ENCODE measurements at regions not wholly inside any gene's neighbourhood (a gene's known extent, or its start where the extent isn't known, plus 50 kb on each side); places are given as distances from the start of the nearest gene placed in this dataset.
A peak's percentile ranks its signal among the peaks of the same experiment; 100 is the strongest.
"Not testable (repeated sequence)": the region's sequence is repeated elsewhere in the genome, so short reads cannot be mapped to it uniquely, and the experiment has no call there.

GRCh38 chrY:13756615-13757014 is 52.9 kb downstream of the TMSB4Y start:
- DNase-seq, result no peak

GRCh38 chrY:13766040-13766439 is 62.3 kb downstream of the TMSB4Y start:
- DNase-seq, result no peak

- no peak for DNase-seq
Observed at GRCh38 chrY:13790108-13790793, 86.6 kb downstream of the TMSB4Y start.

GRCh38 chrY:13795067-13795466 is 91.4 kb downstream of the TMSB4Y start:
- no peak for DNase-seq

GRCh38 chrY:13802828-13803227 is 99.1 kb downstream of the TMSB4Y start:
- DNase-seq, result no peak

GRCh38 chrY:13803424-13803823 is 99.7 kb downstream of the TMSB4Y start:
- no peak for DNase-seq

GRCh38 chrY:13804124-13805056 is 100.7 kb downstream of the TMSB4Y start:
- DNase-seq, result no peak

- no peak for DNase-seq
Observed at GRCh38 chrY:13805057-13805735, 101.5 kb downstream of the TMSB4Y start.

- no peak for DNase-seq
Observed at GRCh38 chrY:13805736-13806067, 102.0 kb downstream of the TMSB4Y start.

- DNase-seq, result no peak
Observed at GRCh38 chrY:13830089-13830488, 126.4 kb downstream of the TMSB4Y start.

GRCh38 chrY:13844411-13844810 is 140.7 kb downstream of the TMSB4Y start:
- DNase-seq, result no peak

- DNase-seq, result peak; percentile 16
Observed at GRCh38 chrY:13845276-13845675, 141.0 kb downstream of the VCY start.

- DNase-seq, result peak; percentile 40
Observed at GRCh38 chrY:13869611-13870010, 116.7 kb downstream of the VCY start.

- no peak for DNase-seq
Observed at GRCh38 chrY:13871426-13871825, 114.8 kb downstream of the VCY start.

GRCh38 chrY:13872696-13873095 is 113.6 kb downstream of the VCY start:
- peak; percentile 59 for DNase-seq

GRCh38 chrY:13878506-13878905 is 107.8 kb downstream of the VCY start:
- no peak for DNase-seq

- DNase-seq, result no peak
Observed at GRCh38 chrY:13881096-13881495, 105.2 kb downstream of the VCY start.

- no peak for DNase-seq
Observed at GRCh38 chrY:13882829-13883228, 103.4 kb downstream of the VCY start.

- not testable (repeated sequence) for DNase-seq
Observed at GRCh38 chrY:13894028-13894427, 92.2 kb downstream of the VCY start.

- DNase-seq, result no peak
Observed at GRCh38 chrY:13907736-13908135, 78.5 kb downstream of the VCY start.

GRCh38 chrY:13930436-13930835 is 55.8 kb downstream of the VCY start:
- DNase-seq, result not testable (repeated sequence)

Measured in NCI-H2171 (cell line).